Left ventricle myocardium inferior (tissue), 1 donor: ENCODE measurements at regions not wholly inside any gene's neighbourhood (a gene's known extent, or its start where the extent isn't known, plus 50 kb on each side); places are given as distances from the start of the nearest gene placed in this dataset.

Experiments
- DNase-seq: peaks from one replicate; pipeline ENCODE4 v3.0.0-alpha.2; 2020
- H3K27ac ChIP-seq: fragments of 200-600 bp; replicated peaks from 2 replicates; pipeline ENCODE4 v1.8.0; 2021
- H3K27me3 ChIP-seq: fragments of 200-600 bp; 2 replicates; pipeline ENCODE4 v1.8.0; 2021; ENCODE audit warnings: low read depth
- H3K36me3 ChIP-seq: fragments of 200-600 bp; 2 replicates; pipeline ENCODE4 v1.8.0; 2021
- H3K4me1 ChIP-seq: fragments of 200-600 bp; 2 replicates; pipeline ENCODE4 v1.8.0; 2021
- H3K4me3 ChIP-seq: fragments of 200-600 bp; 2 replicates; pipeline ENCODE4 v1.8.0; 2021; ENCODE audit warnings: mild to moderate bottlenecking, moderate library complexity
- H3K9me3 ChIP-seq: fragments of 200-600 bp; replicated peaks from 2 replicates; pipeline ENCODE4 v1.8.0; 2021
- CTCF ChIP-seq: fragments of 200-600 bp; IDR thresholded peaks from 2 replicates; pipeline ENCODE4 v1.8.0; 2021; ENCODE audit warnings: antibody characterized with exemption, mild to moderate bottlenecking, borderline replicate concordance
- intact Hi-C: fragments of 100-400 bp; cut with micrococcal nuclease; formaldehyde crosslinking; loops from one replicate; pipeline ENCODE4 v1.11.0; 2022
- donor health status: DM: no; HTN: yes; CAD: no; lungs with severe emphysema.

GRCh38 chr9:2459756-2460155 lies 161.8 kb upstream of the VLDLR start:
- Histone ChIP-seq H3K27ac (no peak overlapping the region), H3K4me3 (no peak overlapping the region), H3K36me3 (no peaks in the 10 kb centered on the region), H3K27me3 (no peaks in the 10 kb centered on the region), H3K9me3 (peaks cover 5% of the 10 kb centered on the region), H3K4me1 (no peaks in the 10 kb centered on the region)
- intact Hi-C loops, result no loop called here
- TF ChIP-seq CTCF, result no peak
- DNase-seq, result no peak

GRCh38 chr9:2461892-2462291 lies 159.7 kb upstream of the VLDLR start:
- Histone ChIP-seq H3K27ac (no peak overlapping the region), H3K27me3 (no peaks in the 10 kb centered on the region), H3K36me3 (no peaks in the 10 kb centered on the region), H3K4me1 (peaks cover 10% of the 10 kb centered on the region), H3K9me3 (peaks cover 8% of the 10 kb centered on the region), H3K4me3 (no peak overlapping the region)
- no peak for DNase-seq
- intact Hi-C loops, result no loop called here
- no peak for TF ChIP-seq CTCF

GRCh38 chr9:2464624-2465023 lies 157.0 kb upstream of the VLDLR start:
- H3K27me3 ChIP-seq, result no peaks in the 10 kb centered on the region
- H3K4me1 ChIP-seq, result peaks cover 14% of the 10 kb centered on the region
- H3K27ac ChIP-seq, result no peak overlapping the region
- no peak overlapping the region for H3K4me3 ChIP-seq
- H3K36me3 ChIP-seq, result no peaks in the 10 kb centered on the region
- intact Hi-C loops, result no loop called here
- DNase-seq, result no peak
- peaks cover 8% of the 10 kb centered on the region for H3K9me3 ChIP-seq
- TF ChIP-seq CTCF, result no peak

- Histone ChIP-seq H3K9me3 (peaks cover 8% of the 10 kb centered on the region), H3K4me3 (no peak overlapping the region), H3K27me3 (no peaks in the 10 kb centered on the region), H3K27ac (no peak overlapping the region), H3K36me3 (no peaks in the 10 kb centered on the region), H3K4me1 (peaks cover 23% of the 10 kb centered on the region)
- no peak for TF ChIP-seq CTCF
- intact Hi-C loops, result no loop called here
- DNase-seq, result no peak
Measured at GRCh38 chr9:2465516-2465915, 156.1 kb upstream of the VLDLR start.

GRCh38 chr9:2465921-2466460 lies 155.6 kb upstream of the VLDLR start:
- intact Hi-C loops, result no loop called here

More at GRCh38 chr9:2465921-2466460, 155.6 kb upstream of the VLDLR start:
- H3K4me1 ChIP-seq, result peaks cover 23% of the 10 kb centered on the region
- H3K27ac ChIP-seq, result no peak overlapping the region
- H3K36me3 ChIP-seq, result no peaks in the 10 kb centered on the region
- no peaks in the 10 kb centered on the region for H3K27me3 ChIP-seq
- TF ChIP-seq CTCF, result no peak
- H3K9me3 ChIP-seq, result peaks cover 8% of the 10 kb centered on the region
- DNase-seq, result no peak
- no peak overlapping the region for H3K4me3 ChIP-seq
